NT2/D1 (cell line): ENCODE measurements at regions not wholly inside any gene's neighbourhood (a gene's known extent, or its start where the extent isn't known, plus 50 kb on each side); places are given as distances from the start of the nearest gene placed in this dataset.

ENCODE experiments used
- YY1 ChIP-seq: IDR thresholded peaks from 2 replicates; pipeline ENCODE4 v1.6.1; 2011; ENCODE audit not compliant: insufficient read length, insufficient read depth
- ZNF274 ChIP-seq: IDR thresholded peaks from 2 replicates; pipeline ENCODE4 v1.6.1; 2011; ENCODE audit warnings: mild to moderate bottlenecking, low read depth, low read length

DNA sequence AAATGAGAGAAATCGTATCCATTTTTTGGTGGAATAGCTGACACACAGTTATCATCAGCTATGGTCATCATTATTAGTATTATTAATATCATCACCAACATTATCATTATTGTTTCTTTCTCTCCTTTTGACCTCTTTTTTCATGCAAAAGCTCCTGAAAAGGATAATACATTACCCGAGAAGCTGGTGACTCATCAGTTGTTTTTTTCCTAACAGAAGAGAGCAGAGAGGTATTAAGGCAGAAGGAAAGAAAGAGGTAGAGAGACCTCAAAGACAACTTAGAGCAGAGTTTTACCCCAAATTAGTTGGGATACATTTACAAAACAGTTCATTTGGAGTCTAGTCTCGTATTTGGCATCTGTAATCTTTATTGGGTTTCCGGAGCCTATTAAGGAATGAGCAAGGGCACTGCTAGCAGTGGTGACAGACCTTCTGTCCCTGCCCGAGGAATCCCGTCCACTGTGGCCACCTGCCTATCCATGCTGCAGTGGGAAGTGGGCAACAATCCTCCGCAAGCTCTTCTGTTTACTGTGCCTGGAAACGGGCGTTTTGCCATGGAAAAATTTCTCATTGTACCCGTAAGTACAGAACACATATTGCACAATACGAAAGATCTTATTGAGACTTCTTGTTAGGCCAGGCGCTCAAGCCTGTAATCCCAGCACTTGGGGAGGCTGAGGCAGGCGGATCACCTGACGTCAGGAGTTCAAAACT lies 170.0 kb upstream of the MKLN1 start:
- TF ChIP-seq ZNF274: no peak
- TF ChIP-seq YY1: no peak
